GM12891 (cell line): ENCODE measurements at regions not wholly inside any gene's neighbourhood (a gene's known extent, or its start where the extent isn't known, plus 50 kb on each side); places are given as distances from the start of the nearest gene placed in this dataset.

ENCODE experiments used
- POLR2A ChIP-seq: IDR thresholded peaks from 2 replicates; pipeline ENCODE4 v1.6.1; 2011; ENCODE audit warnings: low read depth, low read length, control low read depth
- POLR2AphosphoS5 ChIP-seq: IDR thresholded peaks from 2 replicates; pipeline ENCODE4 v1.6.1; 2011; ENCODE audit warnings: low read depth, low read length, control low read depth
- POU2F2 ChIP-seq: IDR thresholded peaks from 2 replicates; pipeline ENCODE4 v1.6.1; 2011; ENCODE audit warnings: low read depth, mild to moderate bottlenecking, control low read depth, low read length, moderate library complexity
- SPI1 ChIP-seq: IDR thresholded peaks from 2 replicates; pipeline ENCODE4 v1.6.1; 2011; ENCODE audit warnings: low read depth, low read length, control low read depth
- TAF1 ChIP-seq: IDR thresholded peaks from 2 replicates; pipeline ENCODE4 v1.6.1; 2011; ENCODE audit warnings: low read depth, low read length, control low read depth

DNA sequence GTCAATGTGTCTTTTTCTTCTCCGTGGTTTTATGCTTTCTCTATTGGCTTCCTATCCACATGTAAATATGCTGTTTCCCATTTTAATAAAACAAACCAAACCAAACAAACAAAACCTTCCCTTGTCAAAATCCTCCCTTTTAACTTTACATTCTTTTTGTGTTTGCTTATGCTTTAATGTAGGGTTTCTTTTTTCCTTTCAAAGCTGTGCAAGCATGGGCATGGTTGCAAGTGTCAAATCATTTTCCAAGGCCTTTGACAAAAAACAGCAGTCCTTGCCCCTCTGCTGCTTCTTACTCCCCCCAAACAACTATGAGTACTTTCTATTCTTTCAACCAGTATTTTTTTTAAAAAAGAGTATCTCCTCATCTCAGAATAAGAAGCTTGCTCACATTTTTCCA is 66.0 kb upstream of the ACYP2 start:
- TF ChIP-seq POLR2A (no peak), SPI1 (no peak), POLR2AphosphoS5 (no peak), POU2F2 (no peak), TAF1 (no peak)
